ENCODE measurements at regions not wholly inside any gene's neighbourhood (a gene's known extent, or its start where the extent isn't known, plus 50 kb on each side); places are given as distances from the start of the nearest gene placed in this dataset.

GRCh38 chr16:86664522-86665318, 86.4 kb downstream of the FOXL1 start:
- DNase-seq: peak; percentile 26

DNA sequence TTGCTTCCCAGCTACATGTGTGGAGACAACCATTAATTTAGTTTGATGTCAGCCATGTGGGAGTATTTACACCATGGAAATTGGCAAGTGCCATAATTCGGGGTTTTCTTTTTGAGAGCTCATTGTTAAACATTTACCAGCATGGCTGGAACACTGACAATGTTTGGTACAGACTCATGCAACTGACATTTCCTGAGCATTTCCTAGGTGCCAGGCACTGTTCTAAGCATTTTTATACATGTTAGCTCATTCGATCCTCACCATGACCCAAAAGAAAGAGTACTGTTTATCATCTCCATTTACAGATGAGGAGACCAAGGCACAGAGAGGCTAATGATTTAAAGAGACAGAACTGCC, 86.9 kb downstream of the FOXL1 start:
- DNase-seq: no peak

DNA sequence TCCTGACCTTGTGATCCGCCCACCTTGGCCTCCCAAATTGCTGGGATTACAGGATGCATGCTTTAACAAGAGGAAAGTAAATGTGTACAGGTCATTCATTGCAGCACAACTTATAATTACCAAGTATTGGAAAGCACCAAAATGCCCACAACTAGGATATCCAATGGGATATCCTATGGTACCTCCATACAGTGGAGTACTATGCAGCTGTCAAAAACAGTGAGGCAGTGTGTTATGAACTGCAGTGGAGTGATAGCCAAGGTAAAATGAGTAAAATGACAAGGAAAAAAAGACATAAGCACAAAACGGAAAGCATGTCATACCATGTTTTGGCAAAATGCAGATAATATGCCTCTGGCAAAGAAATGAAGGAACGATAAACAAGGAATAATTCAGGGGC, 87.6 kb downstream of the FOXL1 start:
- DNase-seq: no peak

- no peak for DNase-seq
Observed at GRCh38 chr16:86667035-86667434, 88.7 kb downstream of the FOXL1 start.

DNA sequence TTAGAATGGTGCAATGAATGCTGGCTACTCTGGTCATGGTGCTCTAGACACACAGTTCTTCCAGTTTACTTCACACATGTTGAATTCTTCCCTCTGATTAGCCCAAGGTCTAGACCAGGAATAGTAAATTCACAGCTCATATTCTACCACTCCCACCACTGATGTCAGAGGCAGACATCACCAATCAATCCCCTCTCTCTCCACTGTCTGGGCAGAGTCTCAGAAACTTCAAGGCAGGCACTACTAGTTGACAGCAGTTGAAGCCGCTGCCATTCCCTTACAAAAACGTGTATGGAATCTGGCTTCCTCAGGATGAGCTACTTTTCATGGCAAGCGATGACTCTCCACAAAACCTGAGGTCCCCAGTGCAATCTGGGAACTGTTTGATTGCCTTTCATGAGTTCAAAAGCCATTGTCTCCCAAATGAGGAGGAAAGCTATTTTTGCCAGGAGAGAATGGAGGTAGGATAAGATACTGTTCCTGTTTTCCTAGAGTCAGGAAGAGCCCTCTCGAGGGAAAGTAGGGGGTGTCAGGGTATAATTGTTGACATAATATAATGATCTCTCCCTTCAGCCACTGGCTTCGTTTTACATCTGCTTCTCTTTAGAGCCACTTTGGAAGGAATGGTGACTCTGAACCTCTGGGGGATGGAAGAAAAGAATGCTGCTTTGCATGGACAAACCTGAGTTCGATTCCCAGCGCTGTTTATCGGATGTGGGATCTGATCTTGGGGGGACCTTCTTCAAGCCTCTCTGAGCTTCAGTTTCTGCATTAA, 90.0 kb downstream of the FOXL1 start:
- no peak for DNase-seq

GRCh38 chr16:86669285-86669805, 91.0 kb downstream of the FOXL1 start:
- DNase-seq: no peak

DNA sequence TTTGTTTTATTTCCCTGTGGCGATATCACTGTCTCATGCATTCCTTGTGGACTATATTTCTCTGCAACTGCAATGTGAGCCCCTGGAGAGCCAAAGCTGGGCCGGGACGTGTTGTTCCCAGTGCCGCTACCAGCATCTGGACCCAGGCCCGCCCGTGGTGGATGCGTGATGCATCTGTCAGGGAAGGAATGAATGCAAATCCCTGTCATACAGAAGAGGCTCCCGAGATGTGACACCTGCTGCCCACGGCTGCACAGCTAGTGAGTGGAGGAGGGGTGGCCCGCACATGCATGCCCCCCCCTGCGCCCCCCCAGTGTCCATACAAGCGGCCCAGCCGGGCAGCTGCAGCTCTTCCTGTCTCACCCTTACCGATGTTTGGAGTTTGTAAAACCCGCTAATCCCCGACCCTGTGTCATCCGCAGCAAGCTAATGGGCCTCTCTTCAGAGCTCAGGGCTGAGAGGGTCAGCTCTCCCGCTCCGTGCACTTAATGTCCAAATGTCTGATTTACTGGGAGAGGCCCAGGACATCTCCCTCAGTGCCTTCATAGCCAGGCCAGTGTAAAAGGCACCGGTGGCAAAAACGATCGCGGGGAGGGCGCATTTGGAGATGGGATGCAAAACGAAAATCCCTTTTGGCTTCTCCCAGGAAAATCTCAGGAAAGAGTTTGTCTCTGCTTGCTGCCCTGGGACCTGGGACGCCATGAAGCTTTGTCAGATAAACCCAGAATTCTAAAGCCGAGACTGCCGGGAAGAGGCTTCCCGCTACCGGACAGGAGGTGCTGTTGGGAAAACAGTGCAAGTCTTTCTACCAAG, 91.8 kb downstream of the FOXL1 start:
- DNase-seq: no peak

DNA sequence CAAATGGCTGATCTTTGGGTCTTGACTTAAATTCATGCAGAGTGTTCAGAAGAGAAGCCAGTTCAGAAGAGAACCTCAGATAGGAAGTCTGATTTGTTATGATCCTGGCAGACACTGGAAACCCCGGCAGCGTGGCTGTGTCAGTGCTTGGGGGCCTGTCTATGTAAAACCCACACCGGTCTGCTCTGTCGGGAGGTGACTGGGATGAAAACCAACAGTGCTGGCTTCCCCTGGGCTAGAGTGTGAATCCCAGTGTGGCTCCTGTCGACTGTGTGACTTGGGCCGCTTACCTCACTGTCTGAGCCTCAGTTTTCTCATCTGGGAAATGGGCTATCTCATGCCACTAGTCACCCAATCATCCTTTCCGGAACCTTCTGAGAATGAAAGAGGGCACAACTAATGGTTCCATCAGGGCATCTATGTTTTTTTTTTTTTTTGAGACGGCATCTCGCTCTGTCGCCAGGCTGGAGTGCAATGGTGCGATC, 92.4 kb downstream of the FOXL1 start:
- DNase-seq: no peak

- no peak for DNase-seq
Observed at GRCh38 chr16:86671486-86672178, 93.3 kb downstream of the FOXL1 start.

GRCh38 chr16:86672179-86672863, 94.0 kb downstream of the FOXL1 start:
- no peak for DNase-seq

- DNase-seq: no peak
Observed at GRCh38 chr16:86673090-86673955, 95.0 kb downstream of the FOXL1 start.

- no peak for DNase-seq
Observed at GRCh38 chr16:86673956-86674453, 95.7 kb downstream of the FOXL1 start.

DNA sequence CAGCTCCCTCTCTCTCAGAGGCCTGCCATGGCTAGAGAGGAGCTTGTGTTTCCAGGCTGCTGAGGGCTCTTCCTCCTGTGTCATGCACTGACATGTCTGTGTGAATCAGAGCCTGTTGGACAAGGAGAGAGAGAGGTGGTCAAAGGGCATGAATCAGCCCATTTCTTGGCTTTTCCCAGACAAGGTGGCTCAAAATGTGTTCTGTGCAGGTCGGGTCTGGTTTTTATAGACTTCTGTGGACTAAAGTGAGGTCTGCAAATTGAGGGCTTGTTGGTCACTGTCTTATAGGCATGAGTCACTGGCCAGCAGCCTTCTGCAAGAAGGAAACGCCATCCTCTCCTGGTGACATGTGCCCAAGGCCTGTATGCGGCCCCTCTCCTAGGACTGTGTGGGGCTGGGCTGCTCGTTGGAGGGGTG, 97.9 kb downstream of the FOXL1 start:
- DNase-seq: no peak

DNA sequence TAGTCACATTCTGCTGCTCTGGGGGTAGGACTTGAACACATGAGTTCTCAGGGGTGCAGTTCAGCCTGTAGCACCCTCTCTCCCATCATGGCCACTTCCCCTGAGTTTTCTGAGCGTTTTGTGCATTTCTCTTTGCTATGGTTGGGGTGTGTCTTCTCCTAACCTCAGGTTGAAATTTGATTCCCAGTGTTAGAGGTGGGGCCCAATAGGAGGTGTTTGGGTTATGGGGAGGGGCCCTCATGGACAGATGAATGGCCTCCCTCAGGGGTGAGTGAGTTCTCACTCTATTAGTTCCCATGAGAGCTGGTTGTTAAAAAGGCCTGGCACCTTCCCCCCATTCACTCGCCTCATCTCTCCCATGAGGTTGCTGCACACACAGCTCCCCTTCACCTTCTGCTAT, 101.1 kb downstream of the FOXL1 start:
- DNase-seq: no peak

- no peak for DNase-seq
Observed at GRCh38 chr16:86680162-86680561, 101.8 kb downstream of the FOXL1 start.

GRCh38 chr16:86680661-86681030, 102.3 kb downstream of the FOXL1 start:
- DNase-seq: no peak

DNA sequence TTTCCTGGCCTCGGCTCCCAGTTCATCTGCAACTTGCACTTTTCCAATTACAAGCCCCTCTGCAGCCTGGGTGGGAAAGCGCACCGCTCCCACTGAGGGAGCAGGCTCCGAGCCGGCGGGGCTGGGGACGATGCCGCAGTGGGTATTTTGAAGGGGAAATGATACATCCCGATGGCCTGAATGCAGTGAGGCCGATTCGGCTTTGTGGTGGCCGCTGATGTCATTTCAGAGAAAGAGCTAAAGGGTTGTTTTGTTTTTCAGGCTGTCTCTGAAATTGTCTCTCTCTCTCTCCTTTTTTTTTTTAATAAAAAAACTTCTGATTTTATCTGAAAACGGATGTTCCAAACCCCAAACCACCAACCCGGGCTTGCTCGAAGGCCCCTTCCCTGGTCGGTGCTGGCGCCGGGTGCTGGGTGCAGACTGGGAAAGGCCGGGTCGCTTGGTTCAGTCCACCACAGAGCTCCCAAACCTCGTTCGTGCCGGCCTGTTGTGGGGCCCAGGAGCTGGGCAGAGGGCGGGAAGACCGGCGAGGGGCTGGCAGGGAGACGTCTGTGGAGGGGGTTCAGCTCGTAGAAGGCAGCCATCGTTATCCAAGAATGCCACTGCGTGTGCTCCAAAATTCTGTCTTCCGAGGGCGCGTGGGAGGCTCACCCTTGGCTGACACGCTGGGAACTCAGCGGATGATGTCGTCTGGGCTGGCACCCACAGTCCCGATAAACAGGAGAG, 102.8 kb downstream of the FOXL1 start:
- DNase-seq: no peak

- DNase-seq: no peak
Observed at GRCh38 chr16:86681757-86682106, 103.4 kb downstream of the FOXL1 start.

DNA sequence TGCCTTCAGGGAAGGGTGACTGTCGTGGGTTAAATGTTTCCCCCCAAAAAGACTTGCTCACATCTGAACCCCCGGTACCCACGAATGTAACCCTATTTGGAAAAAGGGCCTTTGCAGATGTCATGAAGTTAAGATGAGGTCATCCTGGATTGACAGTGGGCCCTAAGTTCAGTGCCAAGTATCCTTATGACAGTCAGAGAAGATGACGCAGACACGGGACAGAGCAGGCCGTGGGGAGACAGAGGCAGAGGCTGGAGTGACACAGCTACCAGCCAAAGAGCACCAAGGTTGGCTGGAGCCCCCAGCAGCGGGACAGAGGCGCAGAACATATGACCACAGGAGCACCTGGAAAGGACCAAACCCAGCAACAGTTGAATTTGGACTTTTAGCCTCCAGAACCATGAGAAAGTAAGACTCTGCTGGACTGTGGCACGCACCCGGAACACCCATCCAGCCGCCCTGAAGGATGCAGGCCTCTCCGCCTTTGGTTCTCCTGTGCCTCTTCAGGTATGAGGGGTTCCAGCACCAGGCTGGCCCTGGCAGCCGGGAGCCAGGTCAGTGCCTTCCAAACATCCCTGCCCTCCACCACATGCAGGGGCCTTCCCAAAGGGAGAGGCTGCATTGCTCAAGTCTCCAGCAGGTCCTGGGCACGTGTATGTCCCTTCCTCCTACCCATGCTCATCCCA, 104.0 kb downstream of the FOXL1 start:
- DNase-seq: no peak
